Breast epithelium (tissue), 4 donors: ENCODE measurements at regions not wholly inside any gene's neighbourhood (a gene's known extent, or its start where the extent isn't known, plus 50 kb on each side); places are given as distances from the start of the nearest gene placed in this dataset.

Source experiments
- DNase-seq, 2 donors: peaks; one replicate each; pipeline ENCODE4 v3.0.0-alpha.2; 2019; ENCODE audit warnings: low spot score in 2 of 2
- H3K27ac ChIP-seq, 2 donors: fragments of 200-600 bp; sonication (generic) in 1 of 2; one replicate each; pipeline ENCODE4 v1.5.1; 2016 to 2019; ENCODE audit warnings: mild to moderate bottlenecking in 1 of 2
- H3K27me3 ChIP-seq, 2 donors: fragments of 200-600 bp; sonication (generic) in 1 of 2; one replicate each; pipeline versions ENCODE4 v1.5.1 to v1.6.0; 2017 to 2019; ENCODE audit warnings: control low read depth in 1 of 2, mild to moderate bottlenecking in 1 of 2
- H3K36me3 ChIP-seq: fragments of 200-600 bp; one replicate; pipeline ENCODE4 v1.5.1; 2019
- H3K4me1 ChIP-seq, 2 donors: fragments of 200-600 bp; sonication (generic); one replicate each; pipeline ENCODE4 v1.5.1; 2016 to 2019; ENCODE audit warnings: control low read depth in 1 of 2
- H3K4me3 ChIP-seq, 3 donors: fragments of 200-600 bp; sonication (generic); 1 replicate in 2 of 3; 2 replicates in 1 of 3; pipeline ENCODE4 v1.5.1; 2016 to 2019; ENCODE audit warnings: mild to moderate bottlenecking in 3 of 3, moderate library complexity in 2 of 3
- H3K9me3 ChIP-seq, 2 donors: fragments of 200-600 bp; sonication (generic) in 1 of 2; one replicate each; pipeline ENCODE4 v1.5.1; 2016 to 2019; ENCODE audit warnings: control low read depth in 1 of 2
- CTCF ChIP-seq, 3 donors: fragments of 450-650 bp; IDR thresholded peaks; one replicate each; pipeline ENCODE4 v1.5.1; 2016 to 2017; ENCODE audit warnings: antibody characterized with exemption in 3 of 3, mild to moderate bottlenecking in 3 of 3, moderate library complexity in 3 of 3
- POLR2A ChIP-seq: fragments of 450-650 bp; IDR thresholded peaks from one replicate; pipeline ENCODE4 v1.6.1; 2016; ENCODE audit warnings: antibody characterized with exemption, mild to moderate bottlenecking, moderate library complexity
- POLR2AphosphoS5 ChIP-seq, 3 donors: sonication (generic); formaldehyde crosslinking; IDR thresholded peaks; one replicate each; pipeline ENCODE4 v1.6.1; 2017; ENCODE audit warnings: antibody characterized with exemption in 3 of 3
- intact Hi-C: fragments of 100-400 bp; cut with DNase I; formaldehyde crosslinking; loops from one replicate; pipeline ENCODE4 v1.15.1; 2023; ENCODE audit warnings: low total_unique reads

DNA sequence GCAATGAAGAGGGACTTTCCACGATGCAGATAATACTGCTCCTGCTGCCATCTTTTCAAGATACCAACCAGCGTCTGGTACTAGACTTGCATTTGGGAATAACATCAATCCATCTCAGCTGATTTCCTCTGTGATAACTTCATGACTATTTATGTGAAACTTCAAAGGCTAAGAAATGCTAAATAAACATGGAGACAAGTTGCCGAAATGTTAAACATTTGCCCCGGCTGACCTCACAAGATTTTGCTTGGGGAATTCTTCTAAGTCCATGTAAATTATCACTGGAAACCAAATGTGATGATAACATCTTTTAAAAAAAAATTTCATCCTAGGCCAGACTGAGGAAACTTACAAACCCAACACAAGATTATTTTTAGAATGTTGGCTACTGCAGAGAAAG is 185.8 kb upstream of the PRICKLE2 start:
- no peaks in the 10 kb centered on the region for H3K4me1 ChIP-seq
- no peak overlapping the region for H3K27ac ChIP-seq
- no peak for TF ChIP-seq POLR2AphosphoS5 (IDR thresholded peaks at IDR 0.05)
- TF ChIP-seq POLR2A: no peak
- TF ChIP-seq CTCF (IDR thresholded peaks at IDR 0.05): no peak

DNA sequence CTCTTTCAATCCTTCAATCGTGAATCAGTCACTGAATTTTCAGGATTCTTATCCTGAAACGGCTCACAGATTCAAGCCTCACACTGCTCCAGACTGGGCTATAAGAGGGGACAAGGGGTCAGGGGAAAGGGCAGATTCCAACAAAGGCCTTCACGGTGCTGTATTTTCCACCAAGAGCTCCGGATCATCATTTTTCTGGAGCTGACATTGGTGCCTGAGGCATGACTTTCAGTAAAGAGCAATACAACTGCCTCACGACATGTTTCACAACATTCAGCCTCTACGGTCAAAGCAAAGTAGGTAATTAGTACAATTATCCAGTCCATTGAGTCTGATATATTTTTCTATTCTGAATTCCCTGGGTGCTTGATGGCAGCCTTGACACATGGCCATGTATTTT is 185.0 kb upstream of the PRICKLE2 start:
- H3K4me1 ChIP-seq: no peaks in the 10 kb centered on the region
- no peak for DNase-seq
- no peaks in the 10 kb centered on the region for H3K9me3 ChIP-seq
- no peaks in the 10 kb centered on the region for H3K36me3 ChIP-seq
- intact Hi-C loops: no loop called here
- TF ChIP-seq POLR2AphosphoS5 (IDR thresholded peaks at IDR 0.05) (no peak), CTCF (IDR thresholded peaks at IDR 0.05) (no peak), POLR2A (no peak)
- no peak overlapping the region for H3K27ac ChIP-seq
- H3K27me3 ChIP-seq: no peaks in the 10 kb centered on the region
- no peak overlapping the region for H3K4me3 ChIP-seq

More for the DNA sequence above, 185.8 kb upstream of the PRICKLE2 start:
- no peaks in the 10 kb centered on the region for H3K36me3 ChIP-seq
- H3K9me3 ChIP-seq: no peaks in the 10 kb centered on the region
- DNase-seq: no peak
- intact Hi-C loops: no loop called here
- H3K27me3 ChIP-seq: no peaks in the 10 kb centered on the region
- H3K4me3 ChIP-seq: no peak overlapping the region

GRCh38 chr3:64408770-64409169 is 183.5 kb upstream of the PRICKLE2 start:
- TF ChIP-seq CTCF (IDR thresholded peaks at IDR 0.05) (no peak), POLR2AphosphoS5 (IDR thresholded peaks at IDR 0.05) (no peak), POLR2A (no peak)
- no peaks in the 10 kb centered on the region for H3K9me3 ChIP-seq
- no peaks in the 10 kb centered on the region for H3K36me3 ChIP-seq
- H3K4me3 ChIP-seq: no peak overlapping the region
- no peaks in the 10 kb centered on the region for H3K4me1 ChIP-seq
- intact Hi-C loops: no loop called here
- H3K27ac ChIP-seq: no peak overlapping the region
- no peak for DNase-seq
- no peaks in the 10 kb centered on the region for H3K27me3 ChIP-seq

- no peak for DNase-seq
- TF ChIP-seq POLR2A (no peak), POLR2AphosphoS5 (IDR thresholded peaks at IDR 0.05) (no peak), CTCF (IDR thresholded peaks at IDR 0.05) (no peak)
- Histone ChIP-seq H3K36me3 (no peaks in the 10 kb centered on the region), H3K9me3 (no peaks in the 10 kb centered on the region), H3K27me3 (no peaks in the 10 kb centered on the region), H3K27ac (no peak overlapping the region), H3K4me3 (no peak overlapping the region), H3K4me1 (no peaks in the 10 kb centered on the region)
- intact Hi-C loops: no loop called here
Measured at GRCh38 chr3:64406271-64406670, 181.0 kb upstream of the PRICKLE2 start.

DNA sequence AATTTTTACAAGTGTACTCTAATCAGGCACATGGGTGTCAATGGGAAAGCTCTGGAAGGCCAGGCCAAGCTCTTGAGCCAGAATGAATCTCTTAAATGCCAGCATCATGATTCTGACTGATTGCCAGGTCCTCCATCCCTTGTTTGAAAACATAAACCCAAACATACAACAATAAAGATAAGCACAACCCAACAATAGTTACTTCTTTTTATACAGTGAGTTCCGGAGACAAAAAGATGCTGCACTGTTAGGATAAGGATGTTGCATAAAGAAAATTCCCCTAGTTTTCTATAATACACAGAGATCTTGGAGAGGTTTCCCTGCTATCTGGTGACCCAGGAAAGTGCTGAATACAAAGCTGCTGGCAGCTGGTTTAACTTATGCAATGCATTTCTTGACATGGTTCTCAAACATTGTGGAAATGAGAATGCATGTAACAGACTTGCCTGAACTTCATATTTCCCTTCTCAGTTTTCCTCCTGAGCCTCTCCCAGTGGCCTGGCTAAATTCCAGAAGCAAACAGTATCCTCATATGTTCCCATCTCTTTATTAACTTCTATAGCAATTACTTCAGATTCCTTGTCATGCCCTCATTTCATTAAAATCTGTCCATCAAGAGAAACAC is 180.1 kb upstream of the PRICKLE2 start:
- Histone ChIP-seq H3K4me3 (no peak overlapping the region), H3K9me3 (no peaks in the 10 kb centered on the region)
- intact Hi-C loops: no loop called here

More for the DNA sequence above, 180.1 kb upstream of the PRICKLE2 start:
- DNase-seq: no peak
- Histone ChIP-seq H3K27ac (no peak overlapping the region), H3K27me3 (no peaks in the 10 kb centered on the region), H3K4me1 (no peaks in the 10 kb centered on the region), H3K36me3 (no peaks in the 10 kb centered on the region)
- TF ChIP-seq POLR2AphosphoS5 (IDR thresholded peaks at IDR 0.05): no peak
- TF ChIP-seq POLR2A: no peak
- no peak for TF ChIP-seq CTCF (IDR thresholded peaks at IDR 0.05)
